ENCODE measurements at regions not wholly inside any gene's neighbourhood (a gene's known extent, or its start where the extent isn't known, plus 50 kb on each side); places are given as distances from the start of the nearest gene placed in this dataset.
"Not testable (repeated sequence)": the region's sequence is repeated elsewhere in the genome, so short reads cannot be mapped to it uniquely, and the experiment has no call there.

DNA sequence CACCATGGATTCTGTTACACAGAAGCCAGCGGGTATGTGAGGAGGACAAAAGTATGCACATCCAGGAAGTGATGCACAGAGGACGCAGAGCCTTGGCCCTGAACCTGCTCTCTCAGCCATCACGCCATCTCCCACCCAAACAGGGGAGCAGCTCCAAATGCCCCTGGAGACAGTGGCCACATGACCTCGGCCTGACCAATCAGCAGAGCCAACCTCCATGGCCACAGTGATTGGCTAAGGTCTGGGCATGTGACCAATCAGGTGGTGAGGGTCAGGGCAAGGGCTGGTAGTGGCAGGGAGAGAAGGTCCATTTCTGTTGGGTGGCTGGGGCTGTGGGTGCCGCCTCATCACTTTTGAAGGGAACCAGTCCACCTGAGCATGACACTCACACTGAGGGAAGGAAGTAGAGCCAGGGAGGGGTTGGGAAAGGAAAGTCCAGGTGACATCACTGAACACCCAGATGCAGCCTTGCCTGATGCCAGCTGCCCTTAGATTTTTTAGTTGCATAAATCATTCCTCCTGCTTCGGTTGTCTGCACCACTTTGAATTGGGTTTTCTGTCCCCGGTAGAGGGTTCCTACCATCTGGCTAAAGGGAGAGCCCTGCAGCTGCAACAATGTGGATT is 70.3 kb upstream of the IQSEC1 start:
- ATAC-seq = no peak
- H3K27me3 Mint-ChIP-seq = peaks cover 17 to 20% of the 10 kb centered on the region in 2 donors
- no peak overlapping the region for H3K27ac Mint-ChIP-seq
- peaks cover 0 to 2% of the 10 kb centered on the region in 2 donors for H3K4me1 Mint-ChIP-seq (ENCODE audit: low read depth in 2 of 2)
- DNase-seq (ENCODE audit: low spot score) = no peak
- H3K4me3 Mint-ChIP-seq = no peak overlapping the region
- no peaks in the 10 kb centered on the region for H3K36me3 Mint-ChIP-seq
- H3K9me3 Mint-ChIP-seq = no peaks in the 10 kb centered on the region

DNA sequence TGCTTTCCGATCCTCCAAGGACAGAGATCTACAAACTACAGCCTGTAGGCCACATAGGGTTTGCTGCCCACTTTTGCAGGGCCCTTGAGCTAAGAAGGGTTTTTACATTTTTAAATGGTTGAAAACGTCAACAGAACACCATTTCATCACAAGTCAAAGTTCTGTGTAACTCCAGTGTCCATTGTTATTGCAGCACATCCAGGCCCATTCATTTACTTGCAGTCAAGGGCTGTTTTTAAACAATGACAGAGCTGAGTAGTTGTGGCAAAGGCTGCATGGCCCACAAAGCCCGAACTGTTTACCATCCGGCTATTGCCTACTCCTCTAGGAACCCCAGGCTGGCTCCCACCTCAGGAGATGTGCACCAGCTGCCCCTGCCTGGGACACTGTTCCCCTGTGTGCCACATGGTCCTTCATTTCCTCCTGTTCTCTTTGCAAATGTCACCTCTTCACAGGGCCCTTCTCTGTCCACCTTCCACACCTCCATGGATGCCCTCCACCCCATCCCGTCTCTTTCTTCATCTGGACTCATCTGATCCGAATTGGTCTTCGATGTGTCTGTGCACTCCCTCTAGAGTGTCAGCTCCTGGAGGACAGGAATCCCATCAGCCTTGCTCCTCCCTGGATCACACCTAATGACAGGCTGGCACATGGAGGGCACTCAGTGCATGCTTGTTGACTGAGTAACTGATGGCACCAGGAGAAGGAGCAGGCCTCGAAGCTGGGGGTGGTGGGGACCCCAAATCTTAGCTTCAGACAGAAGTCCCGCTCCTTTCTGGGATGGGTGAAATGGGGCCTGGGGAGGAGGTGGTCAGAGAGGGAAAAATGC is 69.5 kb upstream of the IQSEC1 start:
- Mint-ChIP-seq H3K9me3 (no peaks in the 10 kb centered on the region), H3K4me3 (no peak overlapping the region), H3K27ac (no peak overlapping the region), H3K4me1 (ENCODE audit: low read depth in 2 of 2) (peaks cover 0 to 2% of the 10 kb centered on the region in 2 donors), H3K27me3 (peaks cover 17 to 20% of the 10 kb centered on the region in 2 donors), H3K36me3 (no peaks in the 10 kb centered on the region)
- DNase-seq (ENCODE audit: low spot score) (no peak), ATAC-seq (no peak)

DNA sequence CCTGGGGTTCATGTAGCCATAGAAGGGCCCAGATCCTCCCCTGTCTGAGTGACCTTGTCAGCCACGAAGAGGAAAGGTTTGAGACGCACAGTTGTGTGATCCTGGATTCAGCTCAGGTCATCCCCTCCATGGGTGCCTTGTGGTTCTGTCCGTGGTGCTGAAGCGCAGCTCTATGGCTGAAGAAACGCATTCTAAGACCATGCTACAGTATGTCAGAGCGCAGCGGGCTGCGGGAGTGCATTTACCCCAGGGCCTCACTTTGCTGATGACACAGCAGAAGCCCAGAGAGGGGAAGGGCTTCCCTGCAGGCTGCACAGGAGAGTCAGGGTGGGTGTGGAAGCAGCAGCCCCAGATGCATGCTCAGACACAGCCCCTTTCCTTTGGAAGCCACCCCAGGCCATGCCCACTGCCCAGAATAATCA is 68.8 kb upstream of the IQSEC1 start:
- Mint-ChIP-seq H3K9me3 (no peaks in the 10 kb centered on the region), H3K4me3 (no peak overlapping the region), H3K27me3 (peaks cover 17 to 20% of the 10 kb centered on the region in 2 donors), H3K27ac (no peak overlapping the region), H3K36me3 (no peaks in the 10 kb centered on the region), H3K4me1 (ENCODE audit: low read depth in 2 of 2) (peaks cover 0 to 2% of the 10 kb centered on the region in 2 donors)
- DNase-seq (ENCODE audit: low spot score) (no peak), ATAC-seq (no peak)

DNA sequence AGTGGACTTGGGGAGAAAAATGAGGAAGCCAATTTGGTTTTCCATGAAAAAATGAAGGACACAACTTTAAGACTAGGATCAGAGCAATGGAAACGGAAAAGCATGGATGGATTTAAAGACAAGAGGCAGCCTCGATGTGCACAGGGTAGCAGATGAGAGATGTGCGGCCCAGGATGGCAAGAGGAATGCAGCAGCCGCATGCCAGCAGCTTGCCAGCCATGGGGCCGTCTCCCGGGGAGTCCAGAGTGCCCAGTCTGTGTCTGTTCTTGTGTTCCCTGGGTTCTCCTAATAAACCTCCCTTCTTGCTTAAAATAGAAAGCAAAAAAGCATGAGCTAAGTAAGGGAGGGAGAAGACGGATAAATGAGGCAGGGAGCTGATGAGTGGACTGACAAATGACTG is 68.0 kb upstream of the IQSEC1 start:
- H3K27me3 Mint-ChIP-seq = peaks cover 22% of the 10 kb centered on the region in 2 donors
- H3K27ac Mint-ChIP-seq = no peak overlapping the region
- no peaks in the 10 kb centered on the region for H3K9me3 Mint-ChIP-seq
- ATAC-seq = no peak
- H3K4me1 Mint-ChIP-seq (ENCODE audit: low read depth in 2 of 2) = peaks cover 0 to 2% of the 10 kb centered on the region in 2 donors
- H3K4me3 Mint-ChIP-seq = no peak overlapping the region
- DNase-seq (ENCODE audit: low spot score) = no peak
- no peaks in the 10 kb centered on the region for H3K36me3 Mint-ChIP-seq

DNA sequence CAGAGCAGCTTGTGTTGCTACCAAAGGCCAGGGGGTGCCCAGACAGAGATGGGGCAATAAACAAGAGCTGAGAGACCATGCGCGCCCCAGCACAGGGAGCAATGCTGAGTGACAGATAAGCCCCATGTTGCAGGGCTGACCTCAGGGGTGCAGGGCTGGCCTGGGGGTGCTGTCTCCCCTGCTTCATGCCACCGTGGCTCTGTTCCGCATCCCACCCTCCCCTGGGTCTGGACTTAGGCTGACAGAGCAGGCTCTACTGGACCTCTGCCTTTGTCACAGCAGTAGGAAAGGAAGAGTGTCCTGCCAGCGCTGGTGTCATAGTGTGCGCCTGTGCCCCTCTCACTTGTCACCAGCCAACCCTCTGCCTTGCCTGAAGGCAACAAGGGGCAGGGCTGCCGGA is 67.4 kb upstream of the IQSEC1 start:
- Mint-ChIP-seq H3K9me3 (no peaks in the 10 kb centered on the region), H3K4me1 (ENCODE audit: low read depth in 2 of 2) (peaks cover 0 to 2% of the 10 kb centered on the region in 2 donors), H3K27me3 (peaks cover 22 to 23% of the 10 kb centered on the region in 2 donors), H3K36me3 (no peaks in the 10 kb centered on the region), H3K4me3 (no peak overlapping the region), H3K27ac (no peak overlapping the region)
- ATAC-seq = peak in 1 of 2 donors; percentile 22
- DNase-seq (ENCODE audit: low spot score) = no peak

DNA sequence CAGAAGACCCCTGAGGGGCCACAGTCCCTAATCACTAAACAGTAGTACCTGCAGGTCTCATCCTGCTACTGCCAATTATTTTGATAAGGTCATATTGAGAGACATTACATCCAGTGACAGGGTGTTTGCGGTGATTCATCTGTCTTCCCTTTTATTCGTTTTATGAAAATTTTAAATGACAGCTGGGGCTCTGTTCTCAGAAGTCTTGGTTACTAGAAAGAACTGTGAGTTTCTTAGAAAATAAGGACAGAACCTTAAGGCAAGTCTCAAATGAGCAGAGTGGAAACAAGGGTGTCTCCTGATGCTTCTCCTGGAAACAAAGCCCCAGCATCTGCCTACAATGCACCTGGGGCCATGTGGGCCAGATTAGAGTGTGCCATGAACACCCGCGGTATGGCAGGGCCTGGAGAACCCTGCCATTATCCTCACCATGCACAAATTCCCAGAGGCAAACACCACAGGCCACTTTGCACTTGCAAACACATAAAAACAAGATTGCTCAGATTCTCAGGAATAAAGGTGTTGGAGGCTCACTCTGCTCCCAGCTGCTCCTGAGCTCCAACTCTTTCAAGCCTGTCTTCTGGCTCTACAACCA is 66.3 kb upstream of the IQSEC1 start:
- no peak for ATAC-seq
- Mint-ChIP-seq H3K9me3 (no peaks in the 10 kb centered on the region), H3K36me3 (no peaks in the 10 kb centered on the region), H3K27ac (no peak overlapping the region), H3K4me3 (no peak overlapping the region), H3K27me3 (peaks cover 22 to 23% of the 10 kb centered on the region in 2 donors), H3K4me1 (ENCODE audit: low read depth in 2 of 2) (peaks cover 0 to 2% of the 10 kb centered on the region in 2 donors)
- DNase-seq (ENCODE audit: low spot score) = no peak

DNA sequence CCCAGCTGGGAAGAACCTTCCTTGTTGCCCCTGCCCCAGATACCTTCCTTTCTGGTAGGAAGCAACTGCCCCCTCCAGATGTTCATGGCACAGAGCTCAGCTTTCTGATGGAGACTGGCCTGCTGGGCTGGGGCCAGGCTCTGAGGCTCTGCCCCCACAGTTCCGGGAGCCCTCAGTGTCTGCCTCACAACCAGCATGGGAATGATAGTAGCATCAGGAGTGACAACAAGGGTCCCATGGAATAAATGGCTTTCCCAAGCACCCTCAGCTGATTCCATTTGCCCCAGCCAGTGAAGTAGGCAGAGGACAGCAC is 65.6 kb upstream of the IQSEC1 start:
- ATAC-seq = no peak
- no peak overlapping the region for H3K27ac Mint-ChIP-seq
- no peak overlapping the region for H3K4me3 Mint-ChIP-seq
- H3K36me3 Mint-ChIP-seq = no peaks in the 10 kb centered on the region
- no peak for DNase-seq (ENCODE audit: low spot score)
- H3K27me3 Mint-ChIP-seq = peaks cover 22 to 23% of the 10 kb centered on the region in 2 donors
- H3K4me1 Mint-ChIP-seq (ENCODE audit: low read depth in 2 of 2) = peaks cover 0 to 2% of the 10 kb centered on the region in 2 donors
- H3K9me3 Mint-ChIP-seq = no peaks in the 10 kb centered on the region

DNA sequence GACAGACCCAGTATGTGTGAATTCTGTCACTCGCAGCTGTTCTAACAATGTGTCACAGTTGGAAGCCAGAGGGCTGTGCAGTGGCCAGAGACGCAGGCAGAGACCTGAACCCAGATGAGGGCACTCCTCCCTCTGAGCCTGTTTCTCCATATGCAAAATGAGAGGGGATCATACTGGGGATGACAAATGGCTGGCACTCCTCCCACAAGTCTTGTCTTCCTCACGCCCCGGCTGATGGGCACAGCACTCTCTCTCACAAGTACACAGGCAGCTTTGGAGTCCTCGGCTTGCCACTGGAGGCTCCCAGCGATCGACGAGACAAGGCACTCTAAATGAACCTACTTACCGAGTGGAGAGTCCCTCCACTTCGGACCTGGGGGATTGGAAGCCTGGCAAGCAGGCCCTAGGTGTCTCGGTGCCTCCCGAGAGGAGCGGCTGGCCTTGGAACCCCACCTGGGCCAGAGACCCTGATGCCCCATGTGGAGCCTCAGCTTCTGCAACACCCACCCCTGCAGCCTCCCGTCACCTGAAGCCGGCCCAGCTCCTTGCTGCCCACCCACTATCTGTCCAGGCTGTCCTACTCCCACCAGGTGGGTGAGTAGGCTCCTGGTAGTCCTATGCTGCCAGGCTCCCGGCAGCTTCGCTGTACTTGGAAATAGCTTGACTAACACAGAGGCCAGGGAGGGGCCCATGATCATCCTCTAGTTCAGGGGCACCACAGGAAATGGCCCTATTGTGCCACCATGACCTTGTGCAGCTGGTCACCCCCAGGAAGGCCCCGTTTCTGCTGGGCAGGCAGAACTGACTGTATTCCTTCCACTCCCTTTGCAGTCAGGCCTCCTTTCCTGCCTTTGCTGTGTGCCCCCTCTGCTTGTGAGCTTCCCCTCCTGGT is 65.0 kb upstream of the IQSEC1 start:
- H3K27ac Mint-ChIP-seq = no peak overlapping the region
- no peak overlapping the region for H3K4me3 Mint-ChIP-seq
- no peaks in the 10 kb centered on the region for H3K9me3 Mint-ChIP-seq
- H3K27me3 Mint-ChIP-seq = peaks cover 20 to 21% of the 10 kb centered on the region in 2 donors
- H3K36me3 Mint-ChIP-seq = no peaks in the 10 kb centered on the region
- ATAC-seq (no peak), DNase-seq (ENCODE audit: low spot score) (no peak)
- H3K4me1 Mint-ChIP-seq (ENCODE audit: low read depth in 2 of 2) = peaks cover 0 to 2% of the 10 kb centered on the region in 2 donors

DNA sequence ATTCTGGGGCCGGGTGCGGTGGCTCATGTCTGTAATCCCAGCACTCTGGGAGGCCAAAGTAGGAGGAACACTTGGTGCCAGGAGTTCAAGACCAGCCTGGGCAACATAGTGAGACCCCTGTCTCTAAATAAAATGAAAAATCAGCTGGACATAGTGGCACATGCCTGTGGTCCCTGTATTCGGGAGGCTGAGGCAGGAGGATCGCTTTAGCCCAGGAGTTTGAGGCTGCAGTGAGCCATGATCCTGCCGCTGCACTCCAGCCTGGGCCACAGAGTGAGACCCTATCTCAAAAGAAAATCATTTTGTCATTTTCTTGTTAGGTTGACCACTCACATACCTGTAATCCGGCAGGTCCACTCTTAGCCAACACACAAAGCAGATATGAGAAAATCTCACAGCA is 63.6 kb upstream of the IQSEC1 start:
- H3K4me3 Mint-ChIP-seq; ATAC-seq; DNase-seq (ENCODE audit: low spot score); H3K9me3 Mint-ChIP-seq; H3K4me1 Mint-ChIP-seq (ENCODE audit: low read depth in 2 of 2); H3K36me3 Mint-ChIP-seq; H3K27ac Mint-ChIP-seq: not testable (repeated sequence)
- peaks cover 13 to 16% of the 10 kb centered on the region in 2 donors for H3K27me3 Mint-ChIP-seq

DNA sequence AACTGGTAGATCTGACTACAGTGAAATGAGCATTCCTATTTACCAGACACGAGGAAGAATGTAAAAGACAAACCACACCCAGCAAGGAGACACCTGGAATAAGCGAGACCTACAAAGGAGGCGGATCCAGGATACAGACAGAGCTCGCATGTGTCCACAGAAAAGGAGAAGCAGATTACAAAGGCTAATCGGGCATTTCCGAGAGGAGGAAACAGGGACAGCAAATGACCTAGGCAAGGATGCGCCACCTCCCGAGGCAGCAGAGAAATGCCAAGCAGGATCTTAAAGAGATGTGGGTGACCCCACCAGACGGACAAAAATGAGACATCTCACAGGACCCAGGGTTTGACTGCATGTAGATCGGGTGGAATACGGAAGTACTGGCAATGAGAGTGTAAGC is 63.2 kb upstream of the IQSEC1 start:
- Mint-ChIP-seq H3K4me1 (ENCODE audit: low read depth in 2 of 2) (peaks cover 0 to 2% of the 10 kb centered on the region in 2 donors), H3K27me3 (peaks cover 13 to 18% of the 10 kb centered on the region in 2 donors), H3K27ac (no peak overlapping the region), H3K36me3 (no peaks in the 10 kb centered on the region), H3K4me3 (no peak overlapping the region), H3K9me3 (no peaks in the 10 kb centered on the region)
- ATAC-seq (no peak), DNase-seq (ENCODE audit: low spot score) (no peak)

DNA sequence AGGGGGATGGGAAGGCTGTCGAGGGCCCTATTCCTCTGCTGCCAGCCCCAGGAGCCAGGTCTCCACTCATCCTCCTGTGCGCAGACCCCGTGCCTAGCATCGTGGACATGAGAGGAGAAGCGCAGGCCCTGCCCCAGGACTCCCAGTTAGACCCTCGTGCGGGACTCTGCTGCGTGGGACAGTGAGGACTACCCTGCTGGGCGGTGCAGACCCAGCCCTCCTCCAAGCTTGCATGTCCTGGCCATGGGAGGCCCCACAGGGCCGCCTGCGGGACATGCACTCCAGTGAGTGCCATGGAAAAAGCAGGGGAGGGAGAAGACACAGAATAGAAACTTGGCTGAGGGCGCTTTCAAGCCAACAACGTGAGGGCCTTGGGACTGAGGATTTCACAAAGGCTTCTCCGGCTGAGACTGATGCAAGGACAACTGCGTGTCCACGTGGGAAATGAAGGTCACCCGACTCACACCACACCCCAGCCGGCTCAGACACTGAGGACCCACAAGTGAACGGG is 62.6 kb upstream of the IQSEC1 start:
- no peak overlapping the region for H3K4me3 Mint-ChIP-seq
- no peaks in the 10 kb centered on the region for H3K9me3 Mint-ChIP-seq
- DNase-seq (ENCODE audit: low spot score) = no peak
- no peak overlapping the region for H3K27ac Mint-ChIP-seq
- peaks cover 10 to 18% of the 10 kb centered on the region in 2 donors for H3K27me3 Mint-ChIP-seq
- ATAC-seq = peak in 1 of 2 donors; percentile 29
- H3K4me1 Mint-ChIP-seq (ENCODE audit: low read depth in 2 of 2) = peaks cover 0 to 2% of the 10 kb centered on the region in 2 donors
- H3K36me3 Mint-ChIP-seq = no peaks in the 10 kb centered on the region

DNA sequence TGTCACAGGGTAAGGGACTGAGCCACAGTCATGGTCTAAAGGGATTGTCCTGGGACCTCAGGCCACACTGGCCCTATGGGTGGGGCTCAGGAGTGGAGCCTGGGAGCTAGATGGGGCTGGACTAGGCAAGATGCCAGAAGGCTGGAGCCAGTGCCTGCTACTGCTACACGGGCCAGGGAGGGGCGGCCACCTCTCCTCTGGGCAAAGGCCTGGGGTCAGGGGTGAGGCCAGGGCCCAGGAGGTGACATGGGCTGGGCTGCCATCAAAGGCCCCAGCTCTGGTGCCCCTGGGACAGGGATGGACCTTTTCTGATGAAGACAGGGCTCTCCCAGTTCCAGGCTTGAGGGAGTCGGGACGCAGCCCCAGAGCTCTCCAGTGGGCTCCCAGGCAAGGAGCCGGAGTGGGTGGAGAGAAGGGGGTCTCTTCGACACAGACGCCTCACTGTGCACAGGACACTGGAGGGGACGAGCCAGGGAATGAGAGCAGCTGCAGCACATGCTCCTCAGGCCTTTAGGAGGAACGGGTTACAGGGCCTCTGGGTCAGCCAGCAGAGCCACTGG is 62.1 kb upstream of the IQSEC1 start:
- Mint-ChIP-seq H3K9me3 (no peaks in the 10 kb centered on the region), H3K27me3 (peaks cover 9 to 17% of the 10 kb centered on the region in 2 donors), H3K4me3 (no peak overlapping the region), H3K27ac (no peak overlapping the region), H3K36me3 (no peaks in the 10 kb centered on the region), H3K4me1 (ENCODE audit: low read depth in 2 of 2) (peaks cover 0 to 2% of the 10 kb centered on the region in 2 donors)
- DNase-seq (ENCODE audit: low spot score) (no peak), ATAC-seq (peak in 1 of 2 donors; percentile 9)

DNA sequence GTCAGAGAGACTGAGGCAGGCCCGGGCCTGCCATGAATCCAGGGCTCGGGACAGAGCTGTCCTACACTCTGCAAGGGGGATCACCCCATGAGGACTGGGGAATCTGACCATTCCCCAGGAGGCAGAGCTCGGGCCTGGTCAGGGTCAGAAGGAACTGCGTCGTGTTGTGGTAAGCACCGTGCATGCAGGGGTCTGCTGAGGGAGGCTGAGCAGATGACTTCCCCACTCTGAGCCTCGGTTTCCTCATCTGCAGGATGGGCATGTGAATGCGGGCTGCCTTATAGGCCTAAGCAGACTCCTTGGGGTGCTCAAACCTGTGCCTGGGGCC is 61.6 kb upstream of the IQSEC1 start:
- H3K9me3 Mint-ChIP-seq = no peaks in the 10 kb centered on the region
- DNase-seq (ENCODE audit: low spot score) = no peak

More for the DNA sequence above, 61.6 kb upstream of the IQSEC1 start:
- no peaks in the 10 kb centered on the region for H3K4me1 Mint-ChIP-seq (ENCODE audit: low read depth in 2 of 2)
- no peak overlapping the region for H3K27ac Mint-ChIP-seq
- H3K4me3 Mint-ChIP-seq = no peak overlapping the region
- peaks cover 4 to 12% of the 10 kb centered on the region in 2 donors for H3K27me3 Mint-ChIP-seq
- H3K36me3 Mint-ChIP-seq = no peaks in the 10 kb centered on the region
- ATAC-seq = peak in 1 of 2 donors; percentile 8
